GM10266 (cell line): ENCODE measurements at regions not wholly inside any gene's neighbourhood (a gene's known extent, or its start where the extent isn't known, plus 50 kb on each side); places are given as distances from the start of the nearest gene placed in this dataset.

Source experiments
- DNase-seq: peaks from one replicate; pipeline ENCODE4 v3.0.0; 2012; ENCODE audit errors: extremely low spot score
- CTCF ChIP-seq: IDR thresholded peaks from 2 replicates; pipeline ENCODE4 v1.5.1; 2012; ENCODE audit warnings: mild to moderate bottlenecking, low read depth; ENCODE audit not compliant: control insufficient read depth, insufficient read depth; ENCODE audit errors: missing control alignments

DNA sequence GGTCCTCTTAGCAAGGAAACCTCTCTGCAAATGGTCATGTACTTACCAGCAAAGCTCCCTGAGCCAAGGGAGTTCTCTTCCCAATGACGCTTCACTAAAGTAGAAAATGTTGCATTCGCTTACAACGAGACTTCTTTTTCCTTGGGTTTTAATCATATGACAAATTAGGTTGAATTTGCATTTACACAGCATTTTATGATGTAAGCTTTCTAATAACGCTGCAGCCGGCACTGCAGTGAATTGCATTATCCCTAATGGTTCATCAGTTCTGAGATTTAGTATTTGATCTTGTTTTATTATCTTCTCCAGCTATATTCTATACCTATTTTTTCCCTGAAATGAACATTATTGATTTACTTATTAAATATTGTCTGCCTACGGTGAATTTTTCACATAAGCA, 339.3 kb upstream of the PFKP start:
- no peak for TF ChIP-seq CTCF
- DNase-seq, result no peak

GRCh38 chr10:2716596-2716995, 350.8 kb upstream of the PFKP start:
- DNase-seq, result no peak
- TF ChIP-seq CTCF, result no peak

- DNase-seq, result no peak
- TF ChIP-seq CTCF, result no peak
Observed at GRCh38 chr10:2714597-2714996, 352.8 kb upstream of the PFKP start.

- TF ChIP-seq CTCF, result no peak
- DNase-seq, result no peak
Observed at GRCh38 chr10:2703953-2704352, 363.4 kb upstream of the PFKP start.

DNA sequence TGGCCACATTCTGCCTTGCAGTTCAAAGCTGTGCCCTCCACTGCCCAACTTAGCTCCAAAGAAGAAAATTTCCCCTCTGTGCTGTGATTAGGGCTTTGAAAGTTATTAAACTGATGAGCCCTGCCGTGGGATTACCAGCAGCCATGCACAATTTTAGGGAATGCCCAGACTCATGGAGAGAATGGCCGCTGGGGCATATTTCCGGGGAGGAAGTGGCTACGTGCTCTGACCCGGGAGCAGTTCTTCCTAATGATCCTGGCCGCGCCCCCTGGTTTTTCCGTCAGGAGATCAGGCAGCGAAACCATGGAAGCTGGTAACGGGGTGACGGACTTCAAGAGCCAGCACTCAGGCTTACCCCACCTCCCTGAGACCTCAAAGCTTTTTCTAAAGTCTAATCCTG, 365.5 kb upstream of the PFKP start:
- DNase-seq, result no peak
- TF ChIP-seq CTCF, result no peak

GRCh38 chr10:2700626-2701305, 366.6 kb upstream of the PFKP start:
- no peak for DNase-seq
- TF ChIP-seq CTCF, result no peak

- DNase-seq, result no peak
- TF ChIP-seq CTCF, result no peak
Observed at GRCh38 chr10:2688958-2689357, 378.4 kb upstream of the PFKP start.
